ENCODE measurements at regions not wholly inside any gene's neighbourhood (a gene's known extent, or its start where the extent isn't known, plus 50 kb on each side); places are given as distances from the start of the nearest gene placed in this dataset.

DNA sequence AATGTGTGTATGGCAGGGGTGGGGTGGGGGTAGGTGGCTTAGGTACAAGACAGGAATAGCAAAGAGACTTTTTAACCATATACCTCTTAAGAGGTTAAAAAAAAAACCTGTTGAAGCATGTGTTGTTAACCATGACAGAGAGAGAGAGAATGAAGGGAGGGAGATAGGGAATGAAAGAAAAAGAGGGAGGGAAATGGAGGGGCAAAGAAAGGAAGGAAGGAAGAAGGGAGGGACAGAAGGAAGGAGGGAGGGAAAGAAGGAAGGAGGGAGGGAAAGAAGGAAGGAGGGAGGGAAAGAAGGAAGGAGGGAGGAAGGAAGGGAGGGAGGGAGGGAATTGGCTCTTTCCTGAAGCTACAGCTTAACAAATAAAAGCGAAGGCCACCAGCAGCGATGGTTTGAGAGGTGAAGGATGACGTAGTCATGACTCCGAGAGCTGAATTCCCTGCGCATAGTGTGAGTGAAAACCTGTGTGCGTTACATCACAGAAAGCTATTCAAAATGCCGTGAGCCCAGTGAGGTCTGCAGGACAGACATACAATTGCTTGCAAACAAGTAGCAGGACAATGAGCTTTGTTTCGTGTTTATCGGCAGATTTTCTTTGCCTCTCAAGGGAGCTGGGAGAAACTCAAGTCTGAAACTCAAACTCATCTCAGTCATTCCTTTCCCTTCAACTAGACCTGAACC lies 88.6 kb upstream of the NEDD9 start:
- Histone ChIP-seq H3K9ac (ENCODE audit: low read length) (no peak overlapping the region), H3K27me3 (ENCODE audit: low read length) (no peaks in the 10 kb centered on the region), H3K4me2 (ENCODE audit: low read depth, low read length, poor library complexity, severe bottlenecking) (no peak overlapping the region), H3K27ac (ENCODE audit: low read length) (no peak overlapping the region), H3K9me2 (replicated peaks; ENCODE audit: insufficient read depth, low read length) (no peaks in the 10 kb centered on the region), H3K4me3 (ENCODE audit: low read length) (no peak overlapping the region), H4K20me1 (ENCODE audit: insufficient read depth, low read depth, low read length) (no peaks in the 10 kb centered on the region), H3K36me3 (ENCODE audit: insufficient read depth, low read length) (no peaks in the 10 kb centered on the region), H3K79me2 (ENCODE audit: low read length) (no peaks in the 10 kb centered on the region), H3K9me3 (ENCODE audit: low read length) (no peaks in the 10 kb centered on the region), H2AFZ (ENCODE audit: low read length) (no peak overlapping the region), H3K4me1 (ENCODE audit: low read length) (peaks cover 11% of the 10 kb centered on the region)
- DNase-seq: no peak

DNA sequence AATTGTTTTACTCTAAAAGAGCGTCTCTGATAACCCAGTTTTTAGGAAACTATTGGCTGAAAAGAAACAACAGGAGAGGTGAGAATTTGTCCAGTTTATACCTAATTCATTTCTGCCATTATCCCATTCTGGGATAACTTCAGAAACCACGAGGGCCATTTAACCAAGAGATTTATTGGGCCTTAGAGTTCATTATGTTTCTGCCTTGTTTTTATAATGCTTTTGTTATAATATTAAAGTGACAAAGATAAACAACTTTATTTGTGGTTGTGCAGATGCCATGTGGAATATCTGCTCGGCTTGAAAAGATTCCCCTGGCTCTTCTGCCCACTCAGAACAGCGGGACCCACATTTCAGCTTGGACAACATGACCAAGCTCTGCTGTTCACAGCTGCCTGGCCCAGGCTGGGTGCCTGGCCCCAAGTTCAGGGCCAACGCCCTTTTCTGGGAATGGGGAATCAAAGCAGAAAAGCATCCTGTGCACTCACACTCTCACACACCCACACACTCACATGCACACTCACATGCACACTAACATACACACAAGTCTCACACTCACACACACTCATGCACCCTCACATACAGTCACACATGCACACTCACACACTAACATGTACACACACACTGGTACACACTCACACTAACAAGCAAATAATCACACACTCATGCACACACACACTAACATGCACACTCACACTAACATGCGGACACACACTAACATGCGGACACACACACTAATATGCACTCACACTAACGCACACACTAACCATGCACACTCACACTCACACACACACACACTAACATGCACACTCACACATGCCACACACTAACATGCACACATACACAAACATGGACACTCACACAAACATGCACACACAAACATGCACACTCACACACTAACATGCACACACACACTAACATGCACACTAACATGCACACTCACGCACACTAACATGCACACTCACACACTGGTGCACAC lies 86.7 kb upstream of the NEDD9 start:
- H3K4me1 ChIP-seq (ENCODE audit: low read length): peaks cover 3% of the 10 kb centered on the region; the same call in 1 of the 2 replicates
- H3K4me3 ChIP-seq (ENCODE audit: low read length): no peak overlapping the region
- no peaks in the 10 kb centered on the region for H3K9me2 ChIP-seq (replicated peaks; ENCODE audit: insufficient read depth, low read length)
- no peaks in the 10 kb centered on the region for H3K36me3 ChIP-seq (ENCODE audit: insufficient read depth, low read length)
- H3K4me2 ChIP-seq (ENCODE audit: low read depth, low read length, poor library complexity, severe bottlenecking): no peak overlapping the region
- H2AFZ ChIP-seq (ENCODE audit: low read length): no peak overlapping the region
- H3K79me2 ChIP-seq (ENCODE audit: low read length): no peaks in the 10 kb centered on the region
- H3K27ac ChIP-seq (ENCODE audit: low read length): no peak overlapping the region
- H3K9ac ChIP-seq (ENCODE audit: low read length): no peak overlapping the region
- no peak for DNase-seq
- H3K9me3 ChIP-seq (ENCODE audit: low read length): no peaks in the 10 kb centered on the region
- H4K20me1 ChIP-seq (ENCODE audit: insufficient read depth, low read depth, low read length): no peaks in the 10 kb centered on the region
- no peaks in the 10 kb centered on the region for H3K27me3 ChIP-seq (ENCODE audit: low read length)

DNA sequence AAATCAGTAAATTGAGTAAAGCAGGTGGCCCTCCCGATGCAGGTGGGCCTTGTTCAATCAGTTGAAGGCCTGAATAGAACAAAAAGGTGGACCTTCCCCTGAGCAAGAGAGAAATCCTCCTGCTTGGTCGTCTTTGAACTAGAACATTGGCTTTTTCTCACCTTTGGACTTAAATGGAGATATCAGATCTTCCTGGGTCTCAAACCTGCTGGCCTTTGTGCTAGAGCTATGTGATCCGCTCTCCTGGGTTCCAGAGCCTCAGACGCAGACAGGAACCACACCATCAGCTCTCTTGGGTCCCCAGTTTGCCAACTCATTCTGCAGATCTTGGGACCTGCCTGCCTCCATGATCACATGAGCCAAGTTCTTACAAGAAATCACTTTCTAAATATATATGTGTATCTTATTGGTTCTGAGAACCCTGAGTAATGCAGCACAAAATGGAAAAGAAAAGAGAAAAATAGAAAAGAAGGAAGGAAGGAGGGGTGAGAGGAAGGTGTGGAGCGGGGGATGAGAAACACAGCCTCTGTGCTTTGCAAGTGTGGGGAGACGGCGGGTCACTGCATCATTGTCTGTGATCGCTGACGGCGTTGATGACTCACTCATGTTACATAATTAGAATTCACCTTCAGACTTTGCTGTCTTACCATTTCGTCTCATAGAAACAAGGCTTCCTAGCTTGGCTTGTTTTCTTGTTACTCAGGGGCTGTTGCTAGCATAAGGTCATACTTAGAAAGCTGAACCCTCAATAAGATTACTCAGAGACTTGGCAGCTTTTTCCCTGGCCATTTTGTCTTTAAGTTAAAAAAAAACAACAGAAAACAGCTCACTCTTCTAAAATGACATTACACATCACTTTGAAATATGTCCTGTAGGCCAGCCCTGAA lies 85.7 kb upstream of the NEDD9 start:
- Histone ChIP-seq H3K27me3 (ENCODE audit: low read length) (no peaks in the 10 kb centered on the region), H3K36me3 (ENCODE audit: insufficient read depth, low read length) (no peaks in the 10 kb centered on the region), H3K79me2 (ENCODE audit: low read length) (no peaks in the 10 kb centered on the region), H3K4me1 (ENCODE audit: low read length) (no peaks in the 10 kb centered on the region), H3K9ac (ENCODE audit: low read length) (no peak overlapping the region), H3K9me3 (ENCODE audit: low read length) (no peaks in the 10 kb centered on the region), H3K9me2 (replicated peaks; ENCODE audit: insufficient read depth, low read length) (0 out of 2 replicates have a peak, but pooled peaks cover under 1% of the 10 kb centered on the region), H3K4me3 (ENCODE audit: low read length) (no peak overlapping the region), H2AFZ (ENCODE audit: low read length) (no peak overlapping the region), H4K20me1 (ENCODE audit: insufficient read depth, low read depth, low read length) (no peaks in the 10 kb centered on the region), H3K4me2 (ENCODE audit: low read depth, low read length, poor library complexity, severe bottlenecking) (no peak overlapping the region), H3K27ac (ENCODE audit: low read length) (no peak overlapping the region)
- no peak for DNase-seq

DNA sequence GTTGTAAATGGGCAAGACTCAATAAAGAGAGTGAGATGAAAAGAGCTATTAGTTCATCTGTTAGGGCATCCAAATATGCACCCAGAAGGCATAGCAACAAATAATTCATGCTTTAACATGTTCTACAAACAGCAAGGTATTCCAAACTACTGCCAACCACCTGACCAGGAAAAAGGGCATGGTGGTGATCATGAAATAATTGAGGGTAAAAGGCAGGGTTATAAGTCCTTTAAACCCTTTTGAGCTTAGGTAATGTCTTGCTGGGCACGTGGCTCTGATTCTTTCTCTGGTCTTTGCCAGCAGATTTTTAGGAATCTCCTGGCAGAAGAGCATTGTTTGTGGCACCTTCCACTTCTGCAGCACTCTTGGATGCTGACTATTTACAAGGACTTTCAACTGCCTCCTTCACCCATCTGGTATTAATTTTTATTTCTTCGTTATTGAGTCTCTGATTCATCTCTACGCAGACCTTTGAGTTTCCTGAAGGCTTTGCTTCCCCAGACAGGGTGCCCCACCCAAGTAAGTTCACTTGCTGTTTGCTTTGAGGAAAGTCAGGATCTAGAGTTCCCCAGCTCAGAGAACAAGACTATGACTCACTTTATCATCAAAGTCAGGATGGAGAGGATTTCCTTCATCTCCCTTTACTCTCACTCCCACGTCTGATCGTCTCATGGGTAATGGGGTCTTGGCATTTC lies 83.4 kb upstream of the NEDD9 start:
- Histone ChIP-seq H4K20me1 (ENCODE audit: insufficient read depth, low read depth, low read length) (no peaks in the 10 kb centered on the region), H3K27me3 (ENCODE audit: low read length) (no peaks in the 10 kb centered on the region), H3K4me3 (ENCODE audit: low read length) (no peak overlapping the region), H3K9me2 (replicated peaks; ENCODE audit: insufficient read depth, low read length) (peaks cover 5% of the 10 kb centered on the region; the same call in 1 of the 2 replicates), H3K9me3 (ENCODE audit: low read length) (no peaks in the 10 kb centered on the region), H3K4me1 (ENCODE audit: low read length) (no peaks in the 10 kb centered on the region), H3K27ac (ENCODE audit: low read length) (no peak overlapping the region), H3K79me2 (ENCODE audit: low read length) (no peaks in the 10 kb centered on the region), H2AFZ (ENCODE audit: low read length) (no peak overlapping the region), H3K4me2 (ENCODE audit: low read depth, low read length, poor library complexity, severe bottlenecking) (no peak overlapping the region), H3K9ac (ENCODE audit: low read length) (no peak overlapping the region), H3K36me3 (ENCODE audit: insufficient read depth, low read length) (no peaks in the 10 kb centered on the region)
- no peak for DNase-seq

DNA sequence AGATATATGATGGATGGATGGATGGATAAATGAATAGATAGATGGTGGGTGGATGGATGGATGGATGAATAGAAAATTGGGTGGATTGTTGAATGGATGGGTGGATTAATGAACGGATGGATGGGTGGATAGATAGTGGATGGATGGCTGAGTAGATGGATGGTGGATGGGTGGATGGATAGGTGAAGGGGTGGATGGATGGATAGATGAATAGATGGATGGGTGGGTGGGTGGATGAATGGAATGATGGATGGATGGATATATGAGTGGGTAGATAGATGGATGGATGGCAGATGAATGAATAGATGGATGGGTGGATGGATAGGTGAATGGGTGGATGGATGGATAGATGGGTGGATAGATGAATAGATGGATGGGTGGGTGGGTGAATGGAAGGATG lies 80.7 kb upstream of the NEDD9 start:
- H3K36me3 ChIP-seq (ENCODE audit: insufficient read depth, low read length): no peaks in the 10 kb centered on the region
- H3K4me2 ChIP-seq (ENCODE audit: low read depth, low read length, poor library complexity, severe bottlenecking): no peak overlapping the region
- H3K9me2 ChIP-seq (replicated peaks; ENCODE audit: insufficient read depth, low read length): peaks cover 5% of the 10 kb centered on the region; the same call in 1 of the 2 replicates
- no peaks in the 10 kb centered on the region for H3K79me2 ChIP-seq (ENCODE audit: low read length)
- H3K27ac ChIP-seq (ENCODE audit: low read length): no peak overlapping the region
- H3K9me3 ChIP-seq (ENCODE audit: low read length): no peaks in the 10 kb centered on the region
- H4K20me1 ChIP-seq (ENCODE audit: insufficient read depth, low read depth, low read length): no peaks in the 10 kb centered on the region
- no peak overlapping the region for H3K9ac ChIP-seq (ENCODE audit: low read length)
- no peaks in the 10 kb centered on the region for H3K27me3 ChIP-seq (ENCODE audit: low read length)
- H2AFZ ChIP-seq (ENCODE audit: low read length): no peak overlapping the region
- H3K4me3 ChIP-seq (ENCODE audit: low read length): no peak overlapping the region
- no peak for DNase-seq
- no peaks in the 10 kb centered on the region for H3K4me1 ChIP-seq (ENCODE audit: low read length)

DNA sequence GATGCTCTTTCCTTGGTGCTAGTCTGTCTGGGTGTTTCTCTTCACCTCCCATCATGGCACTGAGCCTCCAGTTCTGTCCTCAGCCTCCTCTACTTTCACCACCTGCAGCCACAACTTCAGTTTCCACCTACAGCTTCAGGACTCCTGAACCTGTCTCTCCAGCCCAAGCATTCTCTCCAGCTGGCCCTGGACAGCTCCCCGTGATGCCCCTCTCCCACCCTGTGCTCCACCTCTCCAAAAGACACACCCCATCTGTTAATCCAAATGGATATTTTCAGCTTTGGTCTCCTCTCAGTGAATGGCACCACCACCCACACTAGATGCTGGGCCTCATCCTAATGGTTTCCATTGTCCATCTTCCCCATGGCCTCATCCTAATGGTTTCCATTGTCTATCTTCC lies 79.5 kb upstream of the NEDD9 start:
- Histone ChIP-seq H2AFZ (ENCODE audit: low read length) (no peak overlapping the region), H3K4me3 (ENCODE audit: low read length) (no peak overlapping the region), H3K79me2 (ENCODE audit: low read length) (no peaks in the 10 kb centered on the region), H3K9me2 (replicated peaks; ENCODE audit: insufficient read depth, low read length) (peaks cover 5% of the 10 kb centered on the region; the same call in 1 of the 2 replicates), H3K36me3 (ENCODE audit: insufficient read depth, low read length) (no peaks in the 10 kb centered on the region), H3K4me1 (ENCODE audit: low read length) (no peaks in the 10 kb centered on the region), H3K4me2 (ENCODE audit: low read depth, low read length, poor library complexity, severe bottlenecking) (no peak overlapping the region), H3K27me3 (ENCODE audit: low read length) (no peaks in the 10 kb centered on the region), H3K9me3 (ENCODE audit: low read length) (no peaks in the 10 kb centered on the region), H3K9ac (ENCODE audit: low read length) (no peak overlapping the region), H3K27ac (ENCODE audit: low read length) (no peak overlapping the region), H4K20me1 (ENCODE audit: insufficient read depth, low read depth, low read length) (no peaks in the 10 kb centered on the region)
- DNase-seq: no peak

DNA sequence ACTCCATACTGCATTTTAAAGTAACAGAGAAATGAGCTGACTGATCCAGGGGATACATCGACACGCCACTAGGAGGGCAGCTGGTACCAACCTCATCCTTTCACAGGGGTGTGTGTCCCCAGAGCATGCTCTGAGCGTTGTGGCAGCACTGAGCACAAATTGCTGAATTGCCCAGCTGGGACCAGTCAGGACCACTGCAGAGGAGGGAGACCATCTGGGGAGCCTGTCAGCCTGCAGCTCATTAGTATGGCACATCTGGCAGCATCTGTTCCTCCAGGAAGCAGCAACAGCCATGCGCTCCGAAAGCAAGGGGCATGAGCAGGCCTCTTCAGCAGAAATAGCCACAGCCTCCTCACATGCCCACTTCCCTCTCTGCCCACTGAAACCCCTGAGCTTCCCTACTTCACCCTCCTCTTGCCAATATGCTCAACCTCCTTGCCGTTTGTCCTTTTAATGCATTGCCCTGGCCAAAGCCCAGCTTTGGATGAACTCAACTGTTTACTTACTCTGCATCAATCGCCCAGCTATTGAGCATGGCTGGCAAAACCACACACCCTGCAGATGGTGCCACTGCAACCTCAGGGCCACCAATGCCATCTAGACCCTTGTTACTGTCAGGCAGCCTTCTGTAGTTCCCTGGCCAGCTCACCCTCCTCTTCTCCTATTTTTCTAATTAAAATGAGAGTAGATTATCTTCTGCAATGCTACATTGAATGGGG lies 77.6 kb upstream of the NEDD9 start:
- DNase-seq: no peak
- H3K9me2 ChIP-seq (replicated peaks; ENCODE audit: insufficient read depth, low read length): peaks cover 5% of the 10 kb centered on the region; the same call in 1 of the 2 replicates
- H3K36me3 ChIP-seq (ENCODE audit: insufficient read depth, low read length): no peaks in the 10 kb centered on the region
- H4K20me1 ChIP-seq (ENCODE audit: insufficient read depth, low read depth, low read length): no peaks in the 10 kb centered on the region
- no peak overlapping the region for H2AFZ ChIP-seq (ENCODE audit: low read length)
- H3K27me3 ChIP-seq (ENCODE audit: low read length): no peaks in the 10 kb centered on the region
- H3K9ac ChIP-seq (ENCODE audit: low read length): no peak overlapping the region
- no peak overlapping the region for H3K27ac ChIP-seq (ENCODE audit: low read length)
- no peak overlapping the region for H3K4me3 ChIP-seq (ENCODE audit: low read length)
- H3K79me2 ChIP-seq (ENCODE audit: low read length): no peaks in the 10 kb centered on the region
- no peaks in the 10 kb centered on the region for H3K9me3 ChIP-seq (ENCODE audit: low read length)
- no peak overlapping the region for H3K4me2 ChIP-seq (ENCODE audit: low read depth, low read length, poor library complexity, severe bottlenecking)
- no peaks in the 10 kb centered on the region for H3K4me1 ChIP-seq (ENCODE audit: low read length)
